AG09309 (cell line): ENCODE measurements at regions not wholly inside any gene's neighbourhood (a gene's known extent, or its start where the extent isn't known, plus 50 kb on each side); places are given as distances from the start of the nearest gene placed in this dataset.
"Not testable (repeated sequence)": the region's sequence is repeated elsewhere in the genome, so short reads cannot be mapped to it uniquely, and the experiment has no call there.

Experiments
- DNase-seq: peaks from one replicate; pipeline ENCODE4 v3.0.0-alpha.2; 2010; ENCODE audit warnings: low read depth
- H3K4me3 ChIP-seq: 2 replicates; pipeline ENCODE4 v1.5.1; 2011; ENCODE audit warnings: mild to moderate bottlenecking, low read depth, low read length, moderate library complexity; ENCODE audit not compliant: control insufficient read depth
- CTCF ChIP-seq: IDR thresholded peaks from 2 replicates; pipeline ENCODE4 v1.5.1; 2011; ENCODE audit warnings: mild to moderate bottlenecking, low read depth, low read length, inconsistent platforms; ENCODE audit not compliant: insufficient read depth, control insufficient read depth; ENCODE audit errors: missing control alignments

DNA sequence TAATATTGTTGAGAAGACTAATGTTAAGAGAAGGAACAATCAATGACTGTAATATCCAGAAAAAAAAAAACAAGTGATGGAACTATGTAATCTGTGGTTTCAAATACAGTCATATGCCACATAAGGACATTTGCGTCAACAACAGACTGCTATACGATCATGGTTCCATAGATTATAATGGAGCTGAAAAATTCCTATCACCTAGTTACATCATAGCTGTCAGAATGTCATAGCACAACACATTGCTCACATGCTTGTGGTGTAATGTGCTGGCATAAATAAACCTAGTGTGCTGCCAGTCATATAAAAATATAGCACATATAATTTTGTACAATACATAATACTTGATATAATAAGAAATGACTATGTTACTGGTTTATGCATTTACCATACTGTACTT, 653.5 kb downstream of the TRHDE start:
- no peak for TF ChIP-seq CTCF
- DNase-seq = no peak

DNA sequence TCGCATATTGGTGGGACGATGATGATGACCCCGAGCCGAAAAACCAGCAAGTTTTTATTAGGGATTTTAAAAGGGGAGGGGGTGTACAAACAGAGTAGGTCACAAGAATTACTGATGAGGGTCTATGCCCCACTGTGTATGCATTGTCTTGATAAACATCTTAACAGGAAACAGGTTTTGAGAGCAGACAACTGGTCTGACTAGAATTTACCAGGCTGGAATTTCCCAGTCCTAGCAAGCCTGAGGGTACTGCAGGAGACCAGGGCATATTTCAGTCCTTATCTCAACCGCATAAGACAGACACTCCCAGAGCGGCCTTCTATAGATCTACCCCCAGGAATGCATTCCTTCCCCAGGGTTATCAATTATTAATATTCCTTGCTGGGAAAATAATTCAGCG, 659.7 kb downstream of the TRHDE start:
- DNase-seq, H3K4me3 ChIP-seq: not testable (repeated sequence)

More for the DNA sequence above, 653.5 kb downstream of the TRHDE start:
- H3K4me3 ChIP-seq = no peak overlapping the region

DNA sequence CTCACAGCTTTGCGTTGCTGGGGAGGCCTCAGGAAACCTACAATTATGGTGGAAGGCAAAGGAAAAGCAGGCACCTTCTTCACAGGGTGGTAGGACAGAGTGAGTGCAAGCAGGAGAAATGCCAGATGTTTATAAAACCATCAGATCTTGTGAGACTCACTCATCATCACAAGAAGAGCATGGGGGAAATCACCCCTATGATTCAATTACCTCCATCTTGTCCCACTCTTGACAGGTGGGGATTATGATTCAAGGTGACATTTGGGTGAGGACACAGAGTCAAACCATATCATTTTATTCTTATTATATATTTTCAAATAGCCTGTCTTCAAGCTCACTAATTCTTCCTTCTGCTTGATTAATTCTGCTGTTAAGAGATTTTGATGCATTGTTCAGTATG, 665.3 kb downstream of the TRHDE start:
- TF ChIP-seq CTCF = no peak
- no peak overlapping the region for H3K4me3 ChIP-seq
- DNase-seq = no peak

DNA sequence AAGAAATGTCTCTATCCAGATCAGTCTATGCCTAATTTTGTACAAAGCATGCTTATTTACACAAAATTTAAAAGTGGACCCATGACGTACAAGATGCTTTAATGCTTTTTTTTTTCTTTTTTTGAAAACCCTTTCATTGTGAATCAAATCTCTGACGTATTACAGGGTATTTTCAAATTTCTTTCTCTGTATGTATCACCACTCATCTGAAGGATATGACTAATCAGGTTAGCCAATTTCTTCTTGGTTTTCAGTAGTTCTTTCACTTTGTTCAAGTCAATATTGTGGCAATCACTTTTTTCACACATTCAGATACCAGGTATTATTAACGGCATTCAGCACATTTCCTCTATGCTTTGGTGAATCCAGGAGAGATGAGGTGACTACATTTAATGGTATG, 685.3 kb downstream of the TRHDE start:
- no peak overlapping the region for H3K4me3 ChIP-seq
- no peak for TF ChIP-seq CTCF
- no peak for DNase-seq

DNA sequence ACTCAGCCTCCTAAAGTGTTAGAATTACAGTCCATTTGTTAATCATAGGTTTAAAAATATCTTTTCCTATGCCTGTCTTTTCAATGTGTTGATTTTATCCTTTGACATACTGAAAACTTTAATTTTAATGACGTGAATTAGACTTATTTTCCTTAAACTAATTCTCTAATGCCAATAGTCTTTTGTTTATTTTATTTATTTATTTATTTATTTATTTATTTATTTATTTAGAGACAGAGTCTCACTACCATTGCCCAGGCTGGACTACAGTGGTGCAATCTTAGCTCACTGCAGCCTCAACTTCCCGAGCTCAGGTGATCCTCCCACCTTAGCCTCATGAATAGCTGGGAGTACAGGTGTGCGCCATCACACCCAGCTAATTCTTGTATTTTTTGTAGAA, 694.5 kb downstream of the TRHDE start:
- no peak for DNase-seq
- TF ChIP-seq CTCF = no peak

GRCh38 chr12:72974954-72975555, 702.9 kb downstream of the TRHDE start:
- no peak for TF ChIP-seq CTCF
- H3K4me3 ChIP-seq = no peak overlapping the region
- DNase-seq = no peak

More for the DNA sequence above, 694.5 kb downstream of the TRHDE start:
- no peak overlapping the region for H3K4me3 ChIP-seq

DNA sequence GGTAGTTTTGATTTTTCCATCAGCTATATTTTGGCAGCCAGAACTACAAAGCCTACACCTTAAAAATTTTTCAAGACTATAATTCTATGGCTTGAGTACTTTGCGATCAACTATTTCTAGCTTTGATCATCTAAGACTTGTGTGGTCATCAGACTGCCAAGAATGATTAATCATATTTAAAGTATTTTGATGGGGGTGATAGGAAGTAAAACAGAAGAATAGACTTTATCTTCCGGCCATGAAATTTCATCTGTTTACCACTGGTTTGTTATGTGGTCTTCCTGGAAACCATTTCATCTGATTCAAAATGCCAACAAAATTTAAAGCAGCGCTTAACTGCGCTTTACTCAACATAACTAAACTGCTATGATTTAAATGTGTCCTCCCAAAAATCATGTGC, 706.8 kb downstream of the TRHDE start:
- TF ChIP-seq CTCF = no peak

GRCh38 chr12:72982356-72982755, 710.2 kb downstream of the TRHDE start:
- DNase-seq = no peak
- no peak overlapping the region for H3K4me3 ChIP-seq
- TF ChIP-seq CTCF = no peak

More for the DNA sequence above, 706.8 kb downstream of the TRHDE start:
- DNase-seq = no peak
- no peak overlapping the region for H3K4me3 ChIP-seq
